Suprapubic skin (tissue), 2 donors: ENCODE measurements at regions not wholly inside any gene's neighbourhood (a gene's known extent, or its start where the extent isn't known, plus 50 kb on each side); places are given as distances from the start of the nearest gene placed in this dataset.
"Not testable (repeated sequence)": the region's sequence is repeated elsewhere in the genome, so short reads cannot be mapped to it uniquely, and the experiment has no call there.

Source experiments
- EP300 ChIP-seq: sonication (generic); formaldehyde crosslinking; IDR thresholded peaks from one replicate; pipeline ENCODE4 v1.6.1; 2017; ENCODE audit warnings: antibody characterized with exemption
- POLR2A ChIP-seq, 2 donors: fragments of 450-650 bp; IDR thresholded peaks; one replicate each; pipeline ENCODE4 v1.6.1; 2017; ENCODE audit warnings: antibody characterized with exemption in 2 of 2, mild to moderate bottlenecking in 2 of 2, moderate library complexity in 2 of 2

- not testable (repeated sequence) for TF ChIP-seq POLR2A (IDR thresholded peaks at IDR 0.05); EP300
These were observed 105.0 kb upstream of the XPO1 start for GRCh38 chr2:61643153-61643552.
